ENCODE measurements at regions not wholly inside any gene's neighbourhood (a gene's known extent, or its start where the extent isn't known, plus 50 kb on each side); places are given as distances from the start of the nearest gene placed in this dataset.
"Not testable (repeated sequence)": the region's sequence is repeated elsewhere in the genome, so short reads cannot be mapped to it uniquely, and the experiment has no call there.

DNA sequence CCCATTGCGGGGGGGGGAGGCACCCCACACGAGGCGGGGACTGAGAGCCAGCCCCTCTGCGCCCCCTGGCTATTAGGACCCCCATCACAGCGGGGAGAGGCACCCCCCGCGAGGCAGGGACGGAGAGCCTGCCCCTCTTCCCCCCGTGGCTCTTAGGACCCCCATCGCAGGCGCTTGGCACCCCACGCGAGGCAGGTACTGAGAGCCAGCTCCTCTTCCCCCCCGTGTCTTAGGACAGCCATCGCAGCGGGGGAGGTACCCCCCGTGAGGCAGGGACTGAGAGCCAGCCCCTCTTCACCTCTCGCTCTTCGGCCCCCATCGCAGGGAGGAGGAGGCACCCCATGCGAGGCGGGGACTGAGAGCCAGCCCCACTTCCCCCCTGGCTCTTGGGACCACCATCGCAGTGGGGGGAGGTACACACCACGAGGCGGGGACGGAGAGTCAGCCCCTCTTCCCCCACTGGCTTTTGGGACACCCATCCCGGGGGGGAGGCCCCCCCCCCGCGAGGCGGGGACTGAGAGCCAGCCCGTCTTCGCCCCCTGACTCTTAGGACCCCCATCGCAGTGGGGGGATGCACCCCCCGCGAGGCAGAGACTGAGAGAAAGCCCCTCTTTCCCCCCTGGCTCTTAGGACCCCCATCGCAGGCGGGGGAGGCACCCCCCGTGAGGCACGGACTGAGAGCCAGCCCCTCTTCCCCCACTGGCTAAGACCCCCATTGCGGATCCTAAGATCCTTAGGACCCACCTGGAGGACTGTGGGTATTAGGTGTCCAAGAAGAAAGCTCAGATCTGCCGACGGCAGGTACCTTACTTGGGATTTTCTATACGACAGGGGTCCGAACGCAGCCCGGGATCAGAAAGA lies 198.6 kb upstream of the PZP start:
- TF ChIP-seq, protein P1, sequence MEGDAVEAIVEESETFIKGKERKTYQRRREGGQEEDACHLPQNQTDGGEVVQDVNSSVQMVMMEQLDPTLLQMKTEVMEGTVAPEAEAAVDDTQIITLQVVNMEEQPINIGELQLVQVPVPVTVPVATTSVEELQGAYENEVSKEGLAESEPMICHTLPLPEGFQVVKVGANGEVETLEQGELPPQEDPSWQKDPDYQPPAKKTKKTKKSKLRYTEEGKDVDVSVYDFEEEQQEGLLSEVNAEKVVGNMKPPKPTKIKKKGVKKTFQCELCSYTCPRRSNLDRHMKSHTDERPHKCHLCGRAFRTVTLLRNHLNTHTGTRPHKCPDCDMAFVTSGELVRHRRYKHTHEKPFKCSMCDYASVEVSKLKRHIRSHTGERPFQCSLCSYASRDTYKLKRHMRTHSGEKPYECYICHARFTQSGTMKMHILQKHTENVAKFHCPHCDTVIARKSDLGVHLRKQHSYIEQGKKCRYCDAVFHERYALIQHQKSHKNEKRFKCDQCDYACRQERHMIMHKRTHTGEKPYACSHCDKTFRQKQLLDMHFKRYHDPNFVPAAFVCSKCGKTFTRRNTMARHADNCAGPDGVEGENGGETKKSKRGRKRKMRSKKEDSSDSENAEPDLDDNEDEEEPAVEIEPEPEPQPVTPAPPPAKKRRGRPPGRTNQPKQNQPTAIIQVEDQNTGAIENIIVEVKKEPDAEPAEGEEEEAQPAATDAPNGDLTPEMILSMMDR (IDR thresholded peaks at IDR 0.05; ENCODE audit: low read depth, low read length, missing control alignments), result no peak
- H3K4me3 ChIP-seq (replicated peaks; ENCODE audit: low read depth, low read length), result no peak overlapping the region
- no peak for DNase-seq (ENCODE audit: extremely low read depth, low read depth)

DNA sequence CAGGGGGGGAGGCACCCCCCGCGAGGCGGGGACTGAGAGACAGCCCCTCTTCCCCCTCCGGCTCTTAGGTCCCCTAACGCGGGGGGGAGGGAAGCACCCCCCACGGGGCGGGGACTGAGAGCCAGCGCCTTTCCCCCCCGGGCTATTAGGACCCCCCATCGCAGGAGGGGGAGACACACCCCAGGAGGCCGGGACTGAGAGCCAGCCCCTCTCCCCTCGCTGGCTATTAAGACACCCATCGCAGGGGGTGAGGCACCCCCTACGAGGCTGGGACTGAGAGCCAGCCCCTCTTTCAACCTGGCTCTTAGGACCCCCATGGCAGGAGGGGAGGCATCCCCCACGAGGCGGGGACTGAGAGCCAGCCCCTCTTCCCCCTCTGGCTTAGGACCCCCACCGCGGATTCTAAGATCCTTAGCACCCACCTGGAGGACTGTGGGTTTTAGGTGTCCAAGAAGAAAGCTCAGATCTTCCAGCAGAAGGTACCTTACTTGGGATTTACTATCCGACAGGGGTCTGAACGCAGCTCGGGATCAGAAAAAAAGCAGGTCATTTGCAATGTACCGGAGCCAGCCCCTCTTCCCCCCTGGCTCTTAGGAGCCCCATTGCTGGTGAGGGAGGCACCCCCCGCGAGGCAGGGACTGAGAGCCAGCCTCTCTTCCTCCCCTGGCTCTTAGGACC lies 197.8 kb upstream of the PZP start:
- DNase-seq (ENCODE audit: extremely low read depth, low read depth), result no peak
- no peak overlapping the region for H3K4me3 ChIP-seq (replicated peaks; ENCODE audit: low read depth, low read length)
- TF ChIP-seq, protein P1 (IDR thresholded peaks at IDR 0.05; ENCODE audit: low read depth, low read length, missing control alignments), result no peak

DNA sequence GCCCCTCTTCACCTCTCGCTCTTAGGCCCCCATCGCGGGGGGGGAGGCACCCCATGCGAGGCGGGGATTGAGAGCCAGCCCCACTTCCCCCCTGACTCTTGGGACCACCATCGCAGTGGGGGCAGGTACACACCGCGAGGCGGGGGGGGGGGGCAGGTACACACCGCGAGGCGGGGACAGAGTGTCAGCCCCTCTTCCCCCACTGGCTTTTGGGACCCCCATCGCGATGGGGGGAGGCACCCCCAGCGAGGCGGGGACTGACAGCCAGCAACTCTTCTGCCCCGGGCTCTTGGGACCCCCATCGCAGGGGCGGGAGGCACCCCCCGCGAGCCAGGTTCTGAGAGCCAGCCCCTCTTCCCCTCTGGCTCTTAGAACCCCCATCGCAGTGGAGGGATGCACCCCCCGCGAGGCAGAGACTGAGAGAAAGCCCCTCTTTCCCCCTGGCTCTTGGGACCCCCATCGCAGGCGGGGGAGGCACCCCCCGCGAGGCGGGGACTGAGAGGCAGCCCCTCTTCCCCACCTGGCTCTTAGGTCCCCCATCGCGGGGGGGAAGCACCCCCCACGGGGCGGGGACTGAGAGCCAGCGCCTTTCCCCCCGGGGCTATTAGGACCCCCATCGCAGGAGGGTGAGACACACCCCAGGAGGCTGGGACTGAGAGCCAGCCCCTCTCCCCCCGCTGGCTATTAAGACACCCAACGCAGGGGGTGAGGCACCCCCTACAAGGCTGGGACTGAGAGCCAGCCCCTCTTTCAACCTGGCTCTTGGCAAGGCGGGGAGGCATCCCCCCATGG lies 196.5 kb upstream of the PZP start:
- no peak for DNase-seq (ENCODE audit: extremely low read depth, low read depth)
- no peak overlapping the region for H3K4me3 ChIP-seq (replicated peaks; ENCODE audit: low read depth, low read length)
- TF ChIP-seq, protein P1 (IDR thresholded peaks at IDR 0.05; ENCODE audit: low read depth, low read length, missing control alignments), result no peak

DNA sequence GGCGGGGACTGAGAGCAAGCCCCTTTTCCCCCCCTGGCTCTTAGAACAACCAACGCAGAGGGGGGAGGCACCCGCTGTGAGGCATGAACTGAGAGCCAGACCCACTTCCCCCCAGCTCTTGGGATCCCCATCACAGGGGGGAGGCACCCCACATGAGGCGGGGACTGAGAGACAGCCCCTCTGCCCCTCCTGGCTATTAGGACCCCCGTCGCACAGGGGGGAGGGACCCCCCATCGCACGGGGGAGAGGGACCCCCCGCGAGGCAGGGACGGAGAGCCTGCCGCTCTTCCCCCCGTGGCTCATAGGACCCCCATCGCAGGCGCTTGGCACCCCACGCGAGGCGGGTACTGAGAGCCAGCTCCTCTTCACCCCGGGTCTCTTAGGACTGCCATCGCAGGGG lies 195.8 kb upstream of the PZP start:
- TF ChIP-seq, protein P1 (IDR thresholded peaks at IDR 0.05; ENCODE audit: low read depth, low read length, missing control alignments), result no peak
- DNase-seq (ENCODE audit: extremely low read depth, low read depth), result no peak
- H3K4me3 ChIP-seq (replicated peaks; ENCODE audit: low read depth, low read length), result no peak overlapping the region

DNA sequence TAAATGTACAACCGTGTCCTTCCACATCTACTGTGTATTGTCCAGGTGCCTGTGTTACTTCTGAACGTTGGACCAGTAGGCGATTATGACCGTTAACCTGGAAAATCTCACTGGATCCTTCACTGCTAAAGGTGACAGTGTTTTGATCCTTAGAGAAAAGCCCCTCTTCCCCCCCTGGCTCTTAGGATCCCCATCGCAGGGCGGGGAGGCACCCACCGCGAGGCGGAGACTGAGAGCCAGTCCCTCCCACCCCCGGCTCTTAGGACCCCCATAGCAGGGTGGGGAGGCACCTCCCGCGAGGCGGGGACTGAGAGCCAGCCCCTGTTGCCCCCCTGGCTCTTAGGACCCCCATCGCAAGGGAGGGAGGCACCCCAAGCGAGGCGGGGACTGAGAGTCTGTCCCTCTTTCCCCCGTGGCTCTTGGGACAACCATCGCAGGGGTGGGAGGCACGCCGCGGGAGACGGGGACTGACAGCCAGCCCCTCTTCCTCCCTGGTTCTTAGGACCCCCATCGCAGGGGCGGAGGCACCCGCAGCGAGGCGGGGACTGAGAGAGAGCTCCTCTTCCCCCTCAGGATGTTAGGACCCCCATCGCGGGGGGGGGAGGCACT lies 194.3 kb upstream of the PZP start:
- not testable (repeated sequence) for DNase-seq (ENCODE audit: extremely low read depth, low read depth)

DNA sequence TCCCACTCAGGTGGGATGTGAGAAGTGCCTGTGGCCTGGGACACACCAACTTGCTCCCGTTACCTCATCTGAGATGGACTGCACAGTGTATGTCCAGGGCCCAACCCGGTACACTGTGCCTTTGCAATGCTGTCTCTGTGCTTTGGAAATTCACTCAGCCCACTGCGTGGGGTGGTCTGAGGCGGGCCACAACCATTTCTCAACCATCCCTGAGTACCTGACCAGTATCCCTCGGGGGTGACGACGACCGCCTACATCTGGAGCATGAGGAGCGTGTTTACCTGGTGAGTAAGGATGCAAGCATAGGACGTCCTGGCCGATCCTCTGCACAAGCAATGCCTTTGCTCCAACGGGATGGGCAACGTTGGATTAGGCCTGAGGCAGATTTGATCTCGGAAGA lies 188.2 kb upstream of the PZP start:
- DNase-seq (ENCODE audit: extremely low read depth, low read depth); H3K4me3 ChIP-seq (replicated peaks; ENCODE audit: low read depth, low read length): not testable (repeated sequence)

More for the DNA sequence above, 194.3 kb upstream of the PZP start:
- H3K4me3 ChIP-seq (replicated peaks; ENCODE audit: low read depth, low read length), result not testable (repeated sequence)

DNA sequence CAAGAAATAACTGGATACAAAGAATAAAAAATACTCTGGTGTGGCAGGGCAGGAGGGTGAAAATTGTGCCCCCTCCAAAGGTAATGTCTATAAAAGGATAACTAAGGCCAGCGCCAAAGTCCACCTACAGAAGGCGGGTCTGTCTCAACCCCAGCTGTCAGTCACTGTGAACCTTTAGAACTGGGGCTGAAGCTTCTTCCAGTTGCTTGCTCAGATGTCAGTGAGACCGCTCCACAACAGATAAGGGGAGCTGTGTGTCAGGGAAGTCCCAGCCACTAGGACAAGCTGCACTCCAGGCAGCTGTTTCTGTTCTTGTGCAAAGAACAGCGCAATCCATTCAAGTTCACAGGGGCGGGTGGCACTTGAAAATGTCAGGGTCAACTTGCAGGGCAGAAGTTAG lies 187.0 kb upstream of the PZP start:
- not testable (repeated sequence) for DNase-seq (ENCODE audit: extremely low read depth, low read depth); H3K4me3 ChIP-seq (replicated peaks; ENCODE audit: low read depth, low read length)

DNA sequence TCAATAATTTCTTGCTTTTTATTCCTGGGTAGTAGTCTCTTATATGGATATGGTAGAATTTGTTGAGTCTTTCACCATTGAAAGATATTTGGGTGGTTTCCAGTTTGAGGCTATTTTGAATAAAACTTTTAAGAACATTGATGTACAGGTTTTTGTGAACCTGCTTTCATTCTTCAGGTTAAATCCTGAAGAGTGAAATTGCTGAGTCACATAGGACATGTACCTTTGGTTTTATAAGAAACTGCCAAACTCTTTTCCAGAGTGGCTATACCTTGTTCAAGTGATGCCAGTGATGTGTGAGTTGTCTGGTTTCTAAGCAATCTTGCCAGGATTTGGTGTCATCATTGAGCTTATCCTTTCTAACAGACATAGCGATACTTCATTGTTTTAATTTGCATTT lies 184.6 kb upstream of the PZP start:
- DNase-seq (ENCODE audit: extremely low read depth, low read depth), result no peak
- TF ChIP-seq, protein P1 (IDR thresholded peaks at IDR 0.05; ENCODE audit: low read depth, low read length, missing control alignments), result no peak
- H3K4me3 ChIP-seq (replicated peaks; ENCODE audit: low read depth, low read length), result no peak overlapping the region
